BE2C (cell line): ENCODE measurements at regions not wholly inside any gene's neighbourhood (a gene's known extent, or its start where the extent isn't known, plus 50 kb on each side); places are given as distances from the start of the nearest gene placed in this dataset.
"Not testable (repeated sequence)": the region's sequence is repeated elsewhere in the genome, so short reads cannot be mapped to it uniquely, and the experiment has no call there.

Experiments
- DNase-seq: peaks from one replicate; pipeline ENCODE4 v3.0.0-alpha.2; 2020
- H3K27me3 ChIP-seq: fragments of 250-450 bp; sonication (Bioruptor Pico); 2 replicates; pipeline ENCODE4 v1.5.1; 2020; ENCODE audit warnings: mild to moderate bottlenecking
- H3K36me3 ChIP-seq: fragments of 250-450 bp; sonication (Bioruptor Pico); 2 replicates; pipeline ENCODE4 v1.5.1; 2020; ENCODE audit warnings: mild to moderate bottlenecking
- H3K4me1 ChIP-seq: fragments of 250-450 bp; sonication (Bioruptor Pico); 2 replicates; pipeline ENCODE4 v1.5.1; 2020
- H3K4me3 ChIP-seq: 2 replicates; pipeline ENCODE4 v1.5.1; 2011; ENCODE audit warnings: low read depth, low read length
- H3K9me3 ChIP-seq: fragments of 250-450 bp; sonication (Bioruptor Pico); 2 replicates; pipeline ENCODE4 v1.5.1; 2020
- TF ChIP-seq, protein P1 (sequence below): IDR thresholded peaks from 2 replicates; pipeline ENCODE4 v1.5.1; 2012; ENCODE audit warnings: mild to moderate bottlenecking, low read depth, low read length

DNA sequence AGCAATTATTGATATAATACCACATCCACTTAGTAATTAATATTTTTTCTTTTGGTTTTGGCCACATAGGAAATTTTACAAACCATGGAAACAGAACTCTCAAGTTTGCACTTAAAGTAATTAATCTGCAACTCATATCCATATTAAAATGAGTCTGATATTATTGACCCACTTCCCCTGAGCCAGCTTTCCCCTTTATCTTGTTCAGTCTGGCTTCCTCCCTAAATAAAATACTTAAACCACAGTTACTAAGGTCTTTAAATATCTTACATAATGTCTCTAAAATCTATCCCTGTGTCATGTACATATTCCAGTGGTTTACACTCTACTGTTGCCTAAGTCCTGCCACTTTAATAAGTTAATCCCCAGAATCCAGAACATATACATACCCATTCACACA is 564.9 kb upstream of the FSHR start:
- H3K27me3 ChIP-seq = no peaks in the 10 kb centered on the region
- TF ChIP-seq, protein P1, sequence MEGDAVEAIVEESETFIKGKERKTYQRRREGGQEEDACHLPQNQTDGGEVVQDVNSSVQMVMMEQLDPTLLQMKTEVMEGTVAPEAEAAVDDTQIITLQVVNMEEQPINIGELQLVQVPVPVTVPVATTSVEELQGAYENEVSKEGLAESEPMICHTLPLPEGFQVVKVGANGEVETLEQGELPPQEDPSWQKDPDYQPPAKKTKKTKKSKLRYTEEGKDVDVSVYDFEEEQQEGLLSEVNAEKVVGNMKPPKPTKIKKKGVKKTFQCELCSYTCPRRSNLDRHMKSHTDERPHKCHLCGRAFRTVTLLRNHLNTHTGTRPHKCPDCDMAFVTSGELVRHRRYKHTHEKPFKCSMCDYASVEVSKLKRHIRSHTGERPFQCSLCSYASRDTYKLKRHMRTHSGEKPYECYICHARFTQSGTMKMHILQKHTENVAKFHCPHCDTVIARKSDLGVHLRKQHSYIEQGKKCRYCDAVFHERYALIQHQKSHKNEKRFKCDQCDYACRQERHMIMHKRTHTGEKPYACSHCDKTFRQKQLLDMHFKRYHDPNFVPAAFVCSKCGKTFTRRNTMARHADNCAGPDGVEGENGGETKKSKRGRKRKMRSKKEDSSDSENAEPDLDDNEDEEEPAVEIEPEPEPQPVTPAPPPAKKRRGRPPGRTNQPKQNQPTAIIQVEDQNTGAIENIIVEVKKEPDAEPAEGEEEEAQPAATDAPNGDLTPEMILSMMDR = no peak
- no peak overlapping the region for H3K4me3 ChIP-seq
- no peaks in the 10 kb centered on the region for H3K36me3 ChIP-seq
- H3K9me3 ChIP-seq = no peaks in the 10 kb centered on the region
- DNase-seq = no peak
- H3K4me1 ChIP-seq = no peaks in the 10 kb centered on the region

DNA sequence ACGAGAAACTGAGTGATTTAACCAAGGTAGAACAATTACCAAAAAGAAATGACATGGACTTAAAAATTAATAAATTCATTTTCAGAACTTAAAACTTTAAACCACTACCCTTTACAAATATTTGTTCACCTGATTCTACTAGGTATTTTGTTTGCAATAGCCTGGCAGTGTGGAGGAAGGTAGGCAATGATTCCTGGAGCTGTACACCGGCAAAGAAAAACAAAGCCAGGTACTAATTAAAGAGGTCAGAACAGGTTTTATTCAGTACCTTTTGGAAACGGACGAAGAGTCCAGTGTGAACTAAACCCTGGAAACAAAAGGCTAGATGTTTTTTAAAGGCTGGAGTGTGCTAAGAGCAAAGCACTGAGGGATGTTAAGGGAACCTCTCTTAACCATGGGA is 561.3 kb upstream of the FSHR start:
- H3K36me3 ChIP-seq = no peaks in the 10 kb centered on the region
- no peaks in the 10 kb centered on the region for H3K4me1 ChIP-seq
- H3K9me3 ChIP-seq = no peaks in the 10 kb centered on the region
- DNase-seq = no peak
- TF ChIP-seq, protein P1 = no peak
- no peaks in the 10 kb centered on the region for H3K27me3 ChIP-seq
- H3K4me3 ChIP-seq = no peak overlapping the region

DNA sequence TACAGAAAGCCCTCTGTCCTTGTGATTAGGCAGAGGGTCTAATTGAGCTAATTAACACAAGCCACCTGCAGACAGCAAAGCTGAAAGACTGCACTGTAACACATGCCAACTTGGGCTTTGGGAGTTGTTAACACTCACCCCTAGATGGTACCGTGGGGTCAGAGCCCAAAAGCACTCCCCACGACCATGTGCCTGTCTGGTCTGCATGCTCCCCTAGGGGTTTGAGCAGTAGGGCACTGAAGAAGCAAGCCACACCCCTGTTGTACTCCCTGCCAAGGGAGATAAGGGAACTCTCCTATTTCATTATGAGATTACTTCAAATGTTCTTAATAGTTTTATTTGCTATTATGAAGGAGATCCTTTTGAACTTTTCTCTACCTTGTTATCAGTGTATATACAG is 560.1 kb upstream of the FSHR start:
- peak; percentile 23 for DNase-seq
- Histone ChIP-seq H3K27me3 (no peaks in the 10 kb centered on the region), H3K4me1 (no peaks in the 10 kb centered on the region), H3K9me3 (no peaks in the 10 kb centered on the region), H3K36me3 (no peaks in the 10 kb centered on the region), H3K4me3 (no peak overlapping the region)
- TF ChIP-seq, protein P1 = no peak

DNA sequence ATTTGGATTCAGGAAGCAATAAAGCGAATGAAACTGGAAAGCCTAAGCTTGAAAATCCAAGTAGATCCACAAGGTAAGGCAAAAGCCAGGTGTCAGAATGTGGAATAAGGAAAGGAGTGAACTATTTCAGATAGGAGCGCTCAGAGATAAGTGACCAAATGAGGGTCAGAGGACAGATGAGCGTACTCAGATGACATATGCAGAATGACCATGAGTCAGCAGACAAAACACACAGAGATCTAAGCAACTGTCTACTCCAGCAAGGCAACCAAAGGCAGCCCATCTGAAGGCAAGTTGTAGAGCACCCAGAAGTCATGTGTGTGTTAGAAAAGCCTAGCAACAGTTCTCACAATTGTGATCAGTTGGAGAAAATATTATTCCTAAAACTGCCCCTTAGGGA is 548.4 kb upstream of the FSHR start:
- Histone ChIP-seq H3K4me3 (no peak overlapping the region), H3K27me3 (no peaks in the 10 kb centered on the region), H3K36me3 (no peaks in the 10 kb centered on the region), H3K9me3 (no peaks in the 10 kb centered on the region), H3K4me1 (no peaks in the 10 kb centered on the region)
- TF ChIP-seq, protein P1 = no peak
- no peak for DNase-seq

DNA sequence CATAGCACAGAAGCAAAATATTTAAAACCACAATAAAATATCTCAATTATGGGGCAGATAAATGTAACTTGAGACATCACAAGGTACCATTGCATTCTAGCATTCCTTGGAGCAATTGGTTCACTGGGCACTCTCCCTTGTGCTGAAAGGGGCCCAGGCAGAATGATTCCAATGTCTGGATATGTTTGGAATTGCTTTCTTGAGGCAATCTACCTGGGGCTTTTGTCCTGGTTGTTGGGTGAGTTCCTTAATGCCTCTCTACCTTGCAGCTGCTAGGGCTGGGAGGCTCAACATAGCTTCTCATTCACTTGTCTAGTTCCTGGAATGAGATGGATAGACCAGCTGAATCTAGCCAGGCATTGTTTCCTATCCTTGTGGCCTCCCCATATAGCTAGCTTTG is 539.6 kb upstream of the FSHR start:
- Histone ChIP-seq H3K36me3 (no peaks in the 10 kb centered on the region), H3K9me3 (no peaks in the 10 kb centered on the region), H3K4me3 (no peak overlapping the region), H3K27me3 (no peaks in the 10 kb centered on the region), H3K4me1 (no peaks in the 10 kb centered on the region)
- DNase-seq = no peak
- TF ChIP-seq, protein P1 = no peak

DNA sequence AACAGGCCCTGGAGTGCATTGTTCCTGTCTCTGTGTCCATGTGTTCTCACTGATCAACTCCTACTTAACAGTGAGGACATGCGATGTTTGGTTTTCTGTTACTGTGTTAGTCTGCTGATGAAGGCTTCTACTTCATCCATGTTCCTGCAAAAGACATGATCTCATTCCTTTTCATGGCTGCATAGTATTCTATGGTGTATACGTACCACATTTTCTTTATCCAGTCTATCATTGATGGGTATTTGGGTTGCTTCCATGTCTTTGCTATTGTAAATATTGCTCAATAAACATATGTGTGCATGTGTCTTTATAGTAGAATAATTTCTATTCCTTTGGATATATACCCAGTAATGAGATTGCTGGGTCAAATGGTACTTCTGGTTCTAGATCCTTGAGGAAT is 537.7 kb upstream of the FSHR start:
- H3K4me3 ChIP-seq, H3K9me3 ChIP-seq, DNase-seq, H3K36me3 ChIP-seq, H3K27me3 ChIP-seq, H3K4me1 ChIP-seq: not testable (repeated sequence)

DNA sequence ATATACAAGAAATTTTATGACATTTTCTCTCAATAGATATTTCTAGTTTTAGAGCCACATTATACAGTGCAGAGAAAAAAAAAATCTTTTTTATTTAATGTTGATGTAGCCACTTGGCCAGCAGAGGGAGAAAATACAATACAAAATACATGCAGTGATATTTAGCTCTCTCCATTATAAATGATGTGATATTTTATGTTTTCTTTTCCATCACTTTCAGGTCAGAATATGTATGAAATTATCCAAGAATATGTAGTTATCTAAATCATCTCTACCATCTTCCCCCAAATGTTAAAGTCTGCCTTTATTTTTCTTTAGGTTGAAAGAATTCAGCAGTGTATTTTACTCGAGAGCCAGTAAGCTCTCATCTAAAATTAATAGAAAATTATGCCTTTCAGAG is 533.6 kb upstream of the FSHR start:
- no peak for DNase-seq

More for the DNA sequence above, 533.6 kb upstream of the FSHR start:
- no peaks in the 10 kb centered on the region for H3K36me3 ChIP-seq
- H3K4me1 ChIP-seq = no peaks in the 10 kb centered on the region
- H3K27me3 ChIP-seq = no peaks in the 10 kb centered on the region
- TF ChIP-seq, protein P1 = peak; percentile 27; the same call in 1 of the 2 replicates
- H3K4me3 ChIP-seq = no peak overlapping the region
- H3K9me3 ChIP-seq = no peaks in the 10 kb centered on the region
